Sigmoid colon (tissue), 6 donors: ENCODE measurements at regions not wholly inside any gene's neighbourhood (a gene's known extent, or its start where the extent isn't known, plus 50 kb on each side); places are given as distances from the start of the nearest gene placed in this dataset.

Experiments used
- DNase-seq: peaks from one replicate; pipeline ENCODE4 v3.0.0-alpha.2; 2019
- H3K27ac ChIP-seq, 4 donors: fragments of 200-600 bp; sonication (generic); one replicate each; pipeline ENCODE4 v1.5.1; 2016 to 2019; ENCODE audit warnings: mild to moderate bottlenecking in 1 of 4
- H3K27me3 ChIP-seq, 3 donors: fragments of 200-600 bp; sonication (generic); one replicate each; pipeline ENCODE4 v1.5.1; 2019; ENCODE audit warnings: mild to moderate bottlenecking in 1 of 3
- H3K36me3 ChIP-seq, 4 donors: fragments of 200-600 bp; sonication (generic); one replicate each; pipeline ENCODE4 v1.5.1; 2016 to 2019
- H3K4me1 ChIP-seq, 4 donors: fragments of 200-600 bp; sonication (generic); one replicate each; pipeline ENCODE4 v1.5.1; 2017 to 2019
- H3K4me3 ChIP-seq, 4 donors: fragments of 200-600 bp; sonication (generic); one replicate each; pipeline ENCODE4 v1.5.1; 2017 to 2019; ENCODE audit warnings: mild to moderate bottlenecking in 2 of 4, moderate library complexity in 1 of 4
- H3K9me3 ChIP-seq, 4 donors: fragments of 200-600 bp in 3 of 4; sonication (generic) in 3 of 4; one replicate each; pipeline versions ENCODE4 v1.5.1 to v1.6.1; 2013 to 2019
- EP300 ChIP-seq, 4 donors: sonication (generic); formaldehyde crosslinking; IDR thresholded peaks; one replicate each; pipeline ENCODE4 v1.6.1; 2017; ENCODE audit warnings: antibody characterized with exemption in 4 of 4
- POLR2A ChIP-seq, 2 donors: fragments of 450-650 bp; IDR thresholded peaks; one replicate each; pipeline ENCODE4 v1.6.1; 2016; ENCODE audit warnings: antibody characterized with exemption in 2 of 2, mild to moderate bottlenecking in 2 of 2, moderate library complexity in 2 of 2
- POLR2AphosphoS5 ChIP-seq, 4 donors: sonication (generic); formaldehyde crosslinking; IDR thresholded peaks; one replicate each; pipeline ENCODE4 v1.6.1; 2017; ENCODE audit warnings: antibody characterized with exemption in 4 of 4
- WGBS, 2 donors: extraction: QIAGEN DNeasy Blood & Tissue Kit; methylation state at CpG; one replicate each; pipeline ENCODE4 v1.1.7; 2013; 5-methylcytosine and 5-hydroxymethylcytosine counted together
- intact Hi-C: fragments of 100-400 bp; cut with DNase I; formaldehyde crosslinking; loops from one replicate; pipeline ENCODE4 v1.15.1; 2023
- TF ChIP-seq, protein P1 (sequence below), 4 experiments: fragments of 450-650 bp in 3 of 4; fragments of 200-600 bp in 1 of 4; IDR thresholded peaks; one replicate each; pipeline ENCODE4 v1.5.1; 2016 to 2019; ENCODE audit warnings: antibody characterized with exemption in 4 of 4, mild to moderate bottlenecking in 3 of 4, moderate library complexity in 2 of 4
- donor health status: healthy with polysubstance abuse.
- donor health status: healthy.

DNA sequence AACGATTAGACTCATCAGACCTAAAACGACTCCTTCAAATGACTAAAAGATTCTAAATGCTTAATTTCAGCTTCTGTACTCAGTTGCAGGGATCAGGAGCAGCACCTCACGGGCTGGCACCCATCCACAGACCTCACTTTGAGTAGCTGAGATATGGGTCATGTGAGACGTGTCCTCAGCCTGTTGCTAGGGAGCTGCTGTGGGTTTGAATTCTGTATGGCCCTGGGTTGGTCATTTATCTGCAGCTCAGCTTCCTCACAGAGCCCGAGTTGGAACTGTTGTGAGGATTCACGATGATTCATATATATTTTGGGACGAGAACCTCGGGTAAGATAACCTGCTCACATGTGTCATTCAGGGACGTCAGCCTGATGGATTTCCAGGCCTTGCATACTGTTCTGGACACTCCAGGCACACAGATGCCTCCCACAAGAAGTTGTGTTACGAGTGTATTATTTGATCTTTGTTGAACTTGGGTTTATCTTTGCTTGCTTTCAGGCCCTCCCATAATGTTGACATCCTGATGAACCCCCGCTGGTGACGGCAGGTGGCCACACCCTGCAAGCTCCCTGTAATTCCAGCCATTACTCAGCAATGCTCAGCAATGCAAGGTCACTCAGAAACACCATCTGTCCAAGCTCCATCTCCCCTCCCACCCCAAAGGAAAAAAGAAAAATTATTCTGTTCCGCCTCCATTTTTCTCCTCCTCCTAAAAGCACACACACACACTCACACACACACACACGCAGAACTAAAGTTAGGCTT lies 137.6 kb downstream of the RBFOX3 start:
- no peaks in the 10 kb centered on the region for H3K9me3 ChIP-seq
- H3K36me3 ChIP-seq, result peaks cover 0 to 34% (median 0%) of the 10 kb centered on the region in 4 donors
- peaks cover 0 to 8% (median 6%) of the 10 kb centered on the region in 4 donors for H3K4me1 ChIP-seq
- 27 to 61% methylated on average over 14 of the region's 14 CpGs for WGBS, 2 donors
- no peak overlapping the region for H3K4me3 ChIP-seq
- intact Hi-C loops, result no loop called here
- TF ChIP-seq, protein P1, sequence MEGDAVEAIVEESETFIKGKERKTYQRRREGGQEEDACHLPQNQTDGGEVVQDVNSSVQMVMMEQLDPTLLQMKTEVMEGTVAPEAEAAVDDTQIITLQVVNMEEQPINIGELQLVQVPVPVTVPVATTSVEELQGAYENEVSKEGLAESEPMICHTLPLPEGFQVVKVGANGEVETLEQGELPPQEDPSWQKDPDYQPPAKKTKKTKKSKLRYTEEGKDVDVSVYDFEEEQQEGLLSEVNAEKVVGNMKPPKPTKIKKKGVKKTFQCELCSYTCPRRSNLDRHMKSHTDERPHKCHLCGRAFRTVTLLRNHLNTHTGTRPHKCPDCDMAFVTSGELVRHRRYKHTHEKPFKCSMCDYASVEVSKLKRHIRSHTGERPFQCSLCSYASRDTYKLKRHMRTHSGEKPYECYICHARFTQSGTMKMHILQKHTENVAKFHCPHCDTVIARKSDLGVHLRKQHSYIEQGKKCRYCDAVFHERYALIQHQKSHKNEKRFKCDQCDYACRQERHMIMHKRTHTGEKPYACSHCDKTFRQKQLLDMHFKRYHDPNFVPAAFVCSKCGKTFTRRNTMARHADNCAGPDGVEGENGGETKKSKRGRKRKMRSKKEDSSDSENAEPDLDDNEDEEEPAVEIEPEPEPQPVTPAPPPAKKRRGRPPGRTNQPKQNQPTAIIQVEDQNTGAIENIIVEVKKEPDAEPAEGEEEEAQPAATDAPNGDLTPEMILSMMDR (IDR thresholded peaks at IDR 0.05), result no peak
- TF ChIP-seq EP300 (IDR thresholded peaks at IDR 0.05) (no peak), POLR2AphosphoS5 (IDR thresholded peaks at IDR 0.05) (no peak), POLR2A (IDR thresholded peaks at IDR 0.05) (no peak)
- no peaks in the 10 kb centered on the region for H3K27me3 ChIP-seq
- no peak overlapping the region for H3K27ac ChIP-seq
- DNase-seq, result no peak

- Histone ChIP-seq H3K4me1 (peaks cover 0 to 8% (median 3%) of the 10 kb centered on the region in 4 donors), H3K36me3 (peaks cover 0 to 34% (median 0%) of the 10 kb centered on the region in 4 donors), H3K27me3 (no peaks in the 10 kb centered on the region), H3K4me3 (no peak overlapping the region), H3K9me3 (no peaks in the 10 kb centered on the region), H3K27ac (no peak overlapping the region)
- intact Hi-C loops, result no loop called here
- no peak for DNase-seq
- TF ChIP-seq, protein P1 (IDR thresholded peaks at IDR 0.05), result no peak
- TF ChIP-seq POLR2A (IDR thresholded peaks at IDR 0.05) (no peak), POLR2AphosphoS5 (IDR thresholded peaks at IDR 0.05) (no peak), EP300 (IDR thresholded peaks at IDR 0.05) (no peak)
- 61 to 75% methylated on average over 4 of the region's 4 CpGs for WGBS, 2 donors
Measured at GRCh38 chr17:79470754-79471153, 140.1 kb downstream of the RBFOX3 start.

DNA sequence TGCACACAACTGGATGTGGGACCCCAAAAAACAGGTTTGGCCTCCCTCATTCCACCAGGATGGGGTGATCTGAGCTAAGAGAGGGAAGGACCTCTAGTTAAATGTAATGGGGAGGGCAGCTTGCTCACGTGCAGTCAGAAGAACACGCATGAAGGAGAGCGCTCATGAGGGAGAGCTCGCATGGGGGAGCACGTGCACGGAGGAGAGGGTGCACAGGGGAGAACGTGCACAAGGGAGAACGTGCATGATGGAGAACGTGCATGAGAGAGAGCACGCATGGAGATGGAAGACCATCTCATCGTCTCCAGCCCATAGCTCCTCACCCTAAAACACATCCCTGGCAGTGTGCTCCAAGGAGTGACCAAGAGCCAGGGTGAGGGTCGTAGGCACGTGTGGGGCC lies 141.2 kb downstream of the RBFOX3 start:
- Histone ChIP-seq H3K4me3 (no peak overlapping the region), H3K27me3 (no peaks in the 10 kb centered on the region), H3K4me1 (peaks cover 0 to 17% (median 8%) of the 10 kb centered on the region in 4 donors), H3K9me3 (no peaks in the 10 kb centered on the region), H3K36me3 (peaks cover 0 to 24% (median 0%) of the 10 kb centered on the region in 4 donors), H3K27ac (no peak overlapping the region)
- TF ChIP-seq, protein P1 (IDR thresholded peaks at IDR 0.05), result no peak
- no peak for TF ChIP-seq EP300 (IDR thresholded peaks at IDR 0.05)
- TF ChIP-seq POLR2AphosphoS5 (IDR thresholded peaks at IDR 0.05), result no peak
- TF ChIP-seq POLR2A (IDR thresholded peaks at IDR 0.05), result no peak
- intact Hi-C loops, result no loop called here
- DNase-seq, result no peak
- 91 to 92% methylated on average over 13 of the region's 13 CpGs for WGBS, 2 donors

DNA sequence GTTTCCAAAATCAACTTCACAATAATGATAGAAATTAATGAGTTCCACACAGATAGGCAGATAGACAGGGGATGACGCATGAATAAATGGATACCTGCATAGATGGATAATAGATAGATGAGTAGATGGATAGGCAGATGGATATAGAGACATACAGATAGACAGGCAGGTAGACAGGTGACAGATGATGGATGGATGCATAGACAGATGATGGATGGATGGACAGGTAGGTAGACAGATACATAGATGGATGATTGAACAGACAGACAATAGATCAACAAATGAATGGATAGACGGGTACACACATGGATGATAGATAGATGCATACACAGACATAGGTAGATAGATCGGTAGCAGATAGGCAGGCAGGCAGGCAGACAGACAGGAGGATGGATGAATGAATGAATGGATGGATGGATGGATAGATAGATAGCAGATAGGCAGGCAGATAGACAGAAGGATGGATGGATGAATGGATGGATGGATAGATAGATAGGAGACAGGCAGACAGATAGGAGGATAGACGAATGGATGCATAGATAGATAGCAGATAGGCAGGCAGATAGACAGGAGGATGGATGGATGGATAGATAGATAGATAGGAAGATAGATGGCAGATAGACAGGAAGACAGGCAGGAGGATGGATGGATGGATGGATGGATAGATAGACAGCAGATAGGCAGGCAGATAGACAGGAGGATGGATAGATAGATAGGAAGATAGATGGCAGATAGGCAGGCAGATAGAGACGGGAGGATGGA lies 142.5 kb downstream of the RBFOX3 start:
- WGBS, 2 donors, result 85 to 90% methylated on average over 5 of the region's 5 CpGs
- peaks cover 0 to 18% (median 0%) of the 10 kb centered on the region in 4 donors for H3K36me3 ChIP-seq

More for the DNA sequence above, 142.5 kb downstream of the RBFOX3 start:
- DNase-seq, result no peak
- peaks cover 0 to 17% (median 8%) of the 10 kb centered on the region in 4 donors for H3K4me1 ChIP-seq
- H3K27ac ChIP-seq, result no peak overlapping the region
- TF ChIP-seq POLR2AphosphoS5 (IDR thresholded peaks at IDR 0.05), result no peak
- TF ChIP-seq, protein P1 (IDR thresholded peaks at IDR 0.05), result no peak
- TF ChIP-seq POLR2A (IDR thresholded peaks at IDR 0.05), result no peak
- TF ChIP-seq EP300 (IDR thresholded peaks at IDR 0.05), result no peak
- intact Hi-C loops, result no loop called here
- H3K27me3 ChIP-seq, result no peaks in the 10 kb centered on the region
- no peaks in the 10 kb centered on the region for H3K9me3 ChIP-seq
- H3K4me3 ChIP-seq, result no peak overlapping the region
